Upper lobe of right lung (tissue), 1 donor: ENCODE measurements at regions not wholly inside any gene's neighbourhood (a gene's known extent, or its start where the extent isn't known, plus 50 kb on each side); places are given as distances from the start of the nearest gene placed in this dataset.
"Not testable (repeated sequence)": the region's sequence is repeated elsewhere in the genome, so short reads cannot be mapped to it uniquely, and the experiment has no call there.

Experiments used
- ATAC-seq: fragments of 200-7000 bp; cut with Tn5 transposase; one replicate; pipeline ENCODE4 v1.9.1; 2020; ENCODE audit warnings: mild to moderate bottlenecking, moderate library complexity
- DNase-seq: peaks from one replicate; pipeline ENCODE4 v3.0.0-alpha.2; 2020
- H3K27ac ChIP-seq: fragments of 200-600 bp; one replicate; pipeline ENCODE4 v1.8.0; 2022
- H3K27me3 ChIP-seq: fragments of 200-600 bp; one replicate; pipeline ENCODE4 v1.8.0; 2022; ENCODE audit warnings: mild to moderate bottlenecking
- H3K36me3 ChIP-seq: fragments of 200-600 bp; one replicate; pipeline ENCODE4 v1.8.0; 2022
- H3K4me1 ChIP-seq: fragments of 200-600 bp; one replicate; pipeline ENCODE4 v1.8.0; 2022
- H3K4me3 ChIP-seq: fragments of 200-600 bp; one replicate; pipeline ENCODE4 v1.8.0; 2022; ENCODE audit warnings: mild to moderate bottlenecking
- H3K9me3 ChIP-seq: fragments of 200-600 bp; one replicate; pipeline ENCODE4 v1.8.0; 2022
- intact Hi-C: fragments of 100-400 bp; cut with DNase I; formaldehyde crosslinking; loops from one replicate; pipeline ENCODE4 v1.11.0; 2022
- TF ChIP-seq, protein P1 (sequence below): fragments of 200-600 bp; IDR thresholded peaks from one replicate; pipeline ENCODE4 v1.8.0; 2022; ENCODE audit warnings: antibody characterized with exemption
- donor health status: DM: no; HTN: yes; CAD: no; lungs with severe emphysema.

DNA sequence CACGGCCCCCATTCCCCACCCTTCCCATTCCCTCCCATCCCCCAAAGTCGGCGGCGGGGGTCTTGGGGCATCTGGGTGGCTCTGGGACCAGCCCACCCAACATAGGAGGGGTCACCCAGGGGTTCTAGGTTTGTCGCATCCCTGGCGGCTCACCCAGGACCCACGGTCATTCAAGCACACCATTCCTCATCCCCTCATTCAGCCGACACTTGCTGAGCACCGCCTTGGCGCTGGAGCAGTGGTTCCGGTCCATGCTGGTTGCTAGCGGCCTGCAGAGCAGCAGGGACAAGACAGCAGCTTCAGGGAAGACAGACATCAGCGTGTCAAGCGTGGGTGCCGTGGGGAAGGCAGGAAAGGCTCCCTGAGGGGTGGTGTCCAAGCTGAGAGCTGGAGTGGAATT is 50.5 kb upstream of the OTOS start:
- DNase-seq (peak; percentile 57), ATAC-seq (no peak)
- Histone ChIP-seq H3K4me1 (no peaks in the 10 kb centered on the region), H3K36me3 (no peaks in the 10 kb centered on the region), H3K4me3 (no peak overlapping the region), H3K27me3 (no peaks in the 10 kb centered on the region), H3K9me3 (peaks cover 5% of the 10 kb centered on the region), H3K27ac (no peak overlapping the region)
- intact Hi-C loops: no loop called here
- TF ChIP-seq, protein P1, sequence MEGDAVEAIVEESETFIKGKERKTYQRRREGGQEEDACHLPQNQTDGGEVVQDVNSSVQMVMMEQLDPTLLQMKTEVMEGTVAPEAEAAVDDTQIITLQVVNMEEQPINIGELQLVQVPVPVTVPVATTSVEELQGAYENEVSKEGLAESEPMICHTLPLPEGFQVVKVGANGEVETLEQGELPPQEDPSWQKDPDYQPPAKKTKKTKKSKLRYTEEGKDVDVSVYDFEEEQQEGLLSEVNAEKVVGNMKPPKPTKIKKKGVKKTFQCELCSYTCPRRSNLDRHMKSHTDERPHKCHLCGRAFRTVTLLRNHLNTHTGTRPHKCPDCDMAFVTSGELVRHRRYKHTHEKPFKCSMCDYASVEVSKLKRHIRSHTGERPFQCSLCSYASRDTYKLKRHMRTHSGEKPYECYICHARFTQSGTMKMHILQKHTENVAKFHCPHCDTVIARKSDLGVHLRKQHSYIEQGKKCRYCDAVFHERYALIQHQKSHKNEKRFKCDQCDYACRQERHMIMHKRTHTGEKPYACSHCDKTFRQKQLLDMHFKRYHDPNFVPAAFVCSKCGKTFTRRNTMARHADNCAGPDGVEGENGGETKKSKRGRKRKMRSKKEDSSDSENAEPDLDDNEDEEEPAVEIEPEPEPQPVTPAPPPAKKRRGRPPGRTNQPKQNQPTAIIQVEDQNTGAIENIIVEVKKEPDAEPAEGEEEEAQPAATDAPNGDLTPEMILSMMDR: no peak

DNA sequence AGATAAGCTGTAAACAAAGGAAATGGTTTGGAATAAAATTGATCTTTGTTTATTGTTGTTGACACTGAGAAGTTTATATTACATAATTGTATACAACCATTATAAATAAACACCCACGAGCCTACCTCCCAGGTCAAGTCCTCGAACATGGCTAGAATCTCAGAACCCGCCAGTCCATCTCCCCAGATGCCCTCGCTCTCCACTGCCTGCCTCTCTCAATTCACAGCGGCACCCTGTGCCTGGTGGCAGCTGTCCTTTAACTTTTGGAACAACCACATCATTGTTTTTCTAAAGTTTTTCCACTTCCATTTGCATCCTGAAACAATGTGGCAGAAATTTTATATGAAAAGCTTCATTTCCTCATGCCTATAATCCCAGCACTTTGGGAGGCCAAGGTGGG is 52.2 kb upstream of the OTOS start:
- TF ChIP-seq, protein P1: no peak
- intact Hi-C loops: no loop called here
- DNase-seq (peak; percentile 20), ATAC-seq (no peak)
- Histone ChIP-seq H3K4me1 (no peaks in the 10 kb centered on the region), H3K27me3 (no peaks in the 10 kb centered on the region), H3K36me3 (no peaks in the 10 kb centered on the region), H3K9me3 (peaks cover 5% of the 10 kb centered on the region), H3K27ac (no peak overlapping the region), H3K4me3 (no peak overlapping the region)

DNA sequence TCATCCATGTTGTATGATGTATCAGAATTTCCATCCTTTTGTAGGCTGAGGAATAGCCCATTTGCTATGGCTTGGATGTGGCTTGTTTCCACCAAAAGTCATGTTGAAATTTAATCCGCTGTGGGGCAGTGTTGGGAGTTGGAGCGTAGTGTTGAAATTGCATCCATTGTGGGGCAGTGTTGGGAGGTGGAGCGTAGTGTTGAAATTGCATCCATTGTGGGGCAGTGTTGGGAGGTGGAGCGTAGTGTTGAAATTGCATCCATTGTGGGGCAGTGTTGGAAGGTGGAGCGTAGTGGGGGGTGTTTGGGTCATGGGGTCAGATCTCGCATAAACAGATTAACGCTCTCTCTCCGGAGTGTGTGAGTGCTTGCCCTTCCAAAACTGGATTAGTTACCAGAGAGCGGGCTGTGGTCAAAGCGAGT is 53.9 kb upstream of the OTOS start:
- intact Hi-C loops, ATAC-seq, H3K4me1 ChIP-seq, H3K27me3 ChIP-seq, H3K36me3 ChIP-seq, H3K4me3 ChIP-seq, H3K27ac ChIP-seq, H3K9me3 ChIP-seq: not testable (repeated sequence)
- peak; percentile 17 for DNase-seq

DNA sequence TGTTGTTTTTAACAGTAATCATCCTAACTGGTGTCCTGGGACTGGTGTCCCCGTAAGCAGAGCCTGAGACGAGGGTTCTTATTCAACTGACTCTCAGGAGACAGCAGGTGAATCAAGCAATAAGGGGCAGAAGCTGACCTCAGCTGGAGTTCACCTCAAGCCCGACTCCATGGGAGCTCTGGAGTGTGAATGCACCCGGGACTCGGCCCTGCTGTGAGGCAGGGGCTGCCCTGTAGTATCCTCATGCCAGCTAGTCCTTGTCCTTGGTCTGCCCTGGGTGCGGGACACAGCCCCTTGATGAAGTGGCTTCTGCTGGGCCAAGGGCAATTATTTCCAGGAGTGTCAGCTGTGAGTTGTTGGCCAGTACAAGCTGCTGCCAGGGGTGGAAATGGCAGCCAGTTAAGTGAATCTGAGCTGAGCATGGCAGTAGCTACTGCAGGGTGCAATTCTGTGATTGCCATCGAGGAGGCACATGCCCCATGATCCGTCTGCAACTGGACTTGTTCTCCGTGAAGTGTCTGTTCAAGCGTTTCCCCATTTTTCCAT is 54.9 kb upstream of the OTOS start:
- intact Hi-C loops: no loop called here
- Histone ChIP-seq H3K27me3 (no peaks in the 10 kb centered on the region), H3K27ac (no peak overlapping the region), H3K4me1 (no peaks in the 10 kb centered on the region), H3K9me3 (no peaks in the 10 kb centered on the region), H3K36me3 (no peaks in the 10 kb centered on the region), H3K4me3 (no peak overlapping the region)
- TF ChIP-seq, protein P1: no peak
- DNase-seq: peak; percentile 40
- no peak for ATAC-seq

DNA sequence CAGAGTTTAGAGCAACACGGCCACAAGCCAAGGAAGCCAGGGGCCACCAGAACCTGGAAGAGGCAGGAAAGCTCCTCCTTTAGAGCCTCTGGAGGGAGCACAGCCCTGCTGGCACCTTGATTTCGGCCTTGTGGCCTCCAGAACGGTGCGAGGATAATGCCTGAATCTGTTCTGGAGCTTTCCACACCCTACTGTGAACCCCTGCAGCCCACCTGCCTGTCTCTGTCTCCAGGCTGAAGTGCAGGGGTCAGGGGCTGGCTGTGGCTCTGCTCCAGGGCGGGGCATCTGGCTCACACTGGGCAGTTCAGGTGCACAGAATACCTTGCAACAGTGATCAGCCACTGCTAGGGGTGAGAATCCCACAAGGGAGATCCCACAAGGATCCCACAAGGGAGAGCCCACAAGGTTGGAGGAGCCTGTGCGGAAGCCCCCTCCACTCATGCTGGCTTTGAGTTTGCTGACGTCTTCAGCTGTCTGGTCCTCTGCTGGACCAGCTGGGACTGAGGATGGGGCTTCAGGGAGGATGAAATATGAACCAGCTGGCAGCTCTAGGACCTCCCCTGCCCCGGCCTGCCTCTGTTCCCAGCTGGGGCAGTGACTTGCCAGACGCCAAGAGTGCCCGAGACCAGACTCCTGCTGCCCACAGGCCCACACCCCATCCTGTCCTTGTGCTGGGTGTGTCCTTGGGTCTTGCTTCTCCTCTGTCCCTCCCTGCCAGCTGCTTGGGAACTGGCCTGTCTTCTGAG is 56.4 kb upstream of the OTOS start:
- H3K9me3 ChIP-seq: no peaks in the 10 kb centered on the region
- DNase-seq (peak; percentile 45), ATAC-seq (no peak)
- no peak overlapping the region for H3K4me3 ChIP-seq
- TF ChIP-seq, protein P1: no peak
- no peaks in the 10 kb centered on the region for H3K36me3 ChIP-seq
- no peaks in the 10 kb centered on the region for H3K27me3 ChIP-seq
- intact Hi-C loops: no loop called here
- H3K27ac ChIP-seq: no peak overlapping the region
- no peaks in the 10 kb centered on the region for H3K4me1 ChIP-seq

DNA sequence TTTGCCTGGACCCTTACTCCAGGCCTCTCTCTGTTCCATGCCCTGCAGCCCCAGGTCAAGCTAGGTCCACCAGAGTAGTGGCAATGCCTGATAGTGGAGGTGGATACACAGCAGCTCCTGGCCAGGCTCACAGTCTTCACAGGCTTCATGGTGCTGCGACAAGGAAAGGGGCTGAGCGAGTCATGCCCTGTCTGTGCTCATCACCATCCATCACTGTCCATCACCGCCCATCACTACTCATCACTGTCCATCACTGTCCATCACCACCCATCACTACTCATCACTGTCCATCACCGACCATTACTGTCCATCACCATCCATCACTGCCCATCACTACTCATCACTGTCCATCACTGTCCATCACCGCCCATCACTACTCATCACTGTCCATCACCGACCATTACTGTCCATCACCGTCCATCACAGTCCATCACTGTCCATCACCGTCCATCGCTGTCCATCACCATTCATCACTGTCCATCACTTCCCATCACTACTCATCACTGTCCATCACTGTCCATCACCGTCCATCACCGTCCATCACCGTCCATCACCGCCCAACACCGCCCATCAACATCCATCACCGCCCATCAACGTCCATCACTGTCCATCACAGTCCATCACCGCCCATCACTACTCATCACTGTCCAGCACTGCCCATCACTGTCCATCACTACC is 57.1 kb upstream of the OTOS start:
- DNase-seq (peak; percentile 31), ATAC-seq (peak; percentile 5)
- TF ChIP-seq, protein P1: no peak

More for the DNA sequence above, 57.1 kb upstream of the OTOS start:
- H3K4me3 ChIP-seq: no peak overlapping the region
- intact Hi-C loops: no loop called here
- no peaks in the 10 kb centered on the region for H3K36me3 ChIP-seq
- no peaks in the 10 kb centered on the region for H3K27me3 ChIP-seq
- H3K9me3 ChIP-seq: no peaks in the 10 kb centered on the region
- H3K27ac ChIP-seq: no peak overlapping the region
- H3K4me1 ChIP-seq: no peaks in the 10 kb centered on the region
